ENCODE measurements at regions not wholly inside any gene's neighbourhood (a gene's known extent, or its start where the extent isn't known, plus 50 kb on each side); places are given as distances from the start of the nearest gene placed in this dataset.
A peak's percentile ranks its signal among the peaks of the same experiment; 100 is the strongest.

- TF ChIP-seq FOXM1 (IDR thresholded peaks at IDR 0.05; ENCODE audit: borderline replicate concordance, low read depth) (no peak), REST (IDR thresholded peaks at IDR 0.05; ENCODE audit: low read depth) (no peak), EP300 (IDR thresholded peaks at IDR 0.05; ENCODE audit: borderline replicate concordance) (no peak), CEBPB (IDR thresholded peaks at IDR 0.05) (no peak), TCF12 (IDR thresholded peaks at IDR 0.05; ENCODE audit: low read depth) (no peak), MAX (IDR thresholded peaks at IDR 0.05) (no peak), CREB1 (IDR thresholded peaks at IDR 0.05; ENCODE audit: low read depth) (no peak), TAF1 (IDR thresholded peaks at IDR 0.05; ENCODE audit: low read depth) (no peak), RAD21 (IDR thresholded peaks at IDR 0.05; ENCODE audit: low read depth) (no peak), NFIC (IDR thresholded peaks at IDR 0.05) (no peak), EGR1 (IDR thresholded peaks at IDR 0.05) (no peak), ZBTB7A (IDR thresholded peaks at IDR 0.05; ENCODE audit: low read depth) (no peak), USF1 (IDR thresholded peaks at IDR 0.05) (no peak), TEAD4 (IDR thresholded peaks at IDR 0.05) (no peak), YY1 (IDR thresholded peaks at IDR 0.05; ENCODE audit: low read depth) (no peak)
These were observed 145.2 kb upstream of the KLF14 start for GRCh38 chr7:130879191-130879590.

- TF ChIP-seq CEBPB (IDR thresholded peaks at IDR 0.05) (peak; percentile 66), RAD21 (IDR thresholded peaks at IDR 0.05; ENCODE audit: low read depth) (no peak)
These were observed 146.7 kb upstream of the KLF14 start for GRCh38 chr7:130880668-130881067.

- TF ChIP-seq CREB1 (IDR thresholded peaks at IDR 0.05; ENCODE audit: low read depth) (no peak), TAF1 (IDR thresholded peaks at IDR 0.05; ENCODE audit: low read depth) (no peak), FOXM1 (IDR thresholded peaks at IDR 0.05; ENCODE audit: borderline replicate concordance, low read depth) (no peak), NFIC (IDR thresholded peaks at IDR 0.05) (no peak), MAX (IDR thresholded peaks at IDR 0.05) (no peak), EP300 (IDR thresholded peaks at IDR 0.05; ENCODE audit: borderline replicate concordance) (no peak), REST (IDR thresholded peaks at IDR 0.05; ENCODE audit: low read depth) (no peak), CEBPB (IDR thresholded peaks at IDR 0.05) (no peak), TCF12 (IDR thresholded peaks at IDR 0.05; ENCODE audit: low read depth) (no peak), YY1 (IDR thresholded peaks at IDR 0.05; ENCODE audit: low read depth) (no peak), RAD21 (IDR thresholded peaks at IDR 0.05; ENCODE audit: low read depth) (no peak), EGR1 (IDR thresholded peaks at IDR 0.05) (no peak), ZBTB7A (IDR thresholded peaks at IDR 0.05; ENCODE audit: low read depth) (no peak), USF1 (IDR thresholded peaks at IDR 0.05) (no peak), TEAD4 (IDR thresholded peaks at IDR 0.05) (no peak)
These were observed 147.2 kb upstream of the KLF14 start for GRCh38 chr7:130881091-130881798.

- TF ChIP-seq CEBPB (IDR thresholded peaks at IDR 0.05), result no peak
- no peak for TF ChIP-seq TCF12 (IDR thresholded peaks at IDR 0.05; ENCODE audit: low read depth)
- TF ChIP-seq TEAD4 (IDR thresholded peaks at IDR 0.05), result no peak
- TF ChIP-seq CREB1 (IDR thresholded peaks at IDR 0.05; ENCODE audit: low read depth), result no peak
- no peak for TF ChIP-seq RAD21 (IDR thresholded peaks at IDR 0.05; ENCODE audit: low read depth)
- TF ChIP-seq REST (IDR thresholded peaks at IDR 0.05; ENCODE audit: low read depth), result no peak
- TF ChIP-seq NFIC (IDR thresholded peaks at IDR 0.05), result no peak
- TF ChIP-seq EP300 (IDR thresholded peaks at IDR 0.05; ENCODE audit: borderline replicate concordance), result no peak
- TF ChIP-seq FOXM1 (IDR thresholded peaks at IDR 0.05; ENCODE audit: borderline replicate concordance, low read depth), result no peak
- TF ChIP-seq ZBTB7A (IDR thresholded peaks at IDR 0.05; ENCODE audit: low read depth), result no peak
- TF ChIP-seq YY1 (IDR thresholded peaks at IDR 0.05; ENCODE audit: low read depth), result no peak
- TF ChIP-seq USF1 (IDR thresholded peaks at IDR 0.05), result no peak
- no peak for TF ChIP-seq EGR1 (IDR thresholded peaks at IDR 0.05)
- no peak for TF ChIP-seq TAF1 (IDR thresholded peaks at IDR 0.05; ENCODE audit: low read depth)
- no peak for TF ChIP-seq MAX (IDR thresholded peaks at IDR 0.05)
These were observed 147.8 kb upstream of the KLF14 start for GRCh38 chr7:130881799-130882141.

Measured in Ishikawa (cell line).